LNCAP (cell line): ENCODE measurements at regions not wholly inside any gene's neighbourhood (a gene's known extent, or its start where the extent isn't known, plus 50 kb on each side); places are given as distances from the start of the nearest gene placed in this dataset.

Experiments
- CTCF ChIP-seq: fragments of 450-650 bp; IDR thresholded peaks from 2 replicates; pipeline ENCODE4 v1.5.1; 2017; ENCODE audit warnings: mild to moderate bottlenecking

GRCh38 chr1:214957330-214958137 is 125.0 kb upstream of the KCNK2 start:
- no peak for TF ChIP-seq CTCF

DNA sequence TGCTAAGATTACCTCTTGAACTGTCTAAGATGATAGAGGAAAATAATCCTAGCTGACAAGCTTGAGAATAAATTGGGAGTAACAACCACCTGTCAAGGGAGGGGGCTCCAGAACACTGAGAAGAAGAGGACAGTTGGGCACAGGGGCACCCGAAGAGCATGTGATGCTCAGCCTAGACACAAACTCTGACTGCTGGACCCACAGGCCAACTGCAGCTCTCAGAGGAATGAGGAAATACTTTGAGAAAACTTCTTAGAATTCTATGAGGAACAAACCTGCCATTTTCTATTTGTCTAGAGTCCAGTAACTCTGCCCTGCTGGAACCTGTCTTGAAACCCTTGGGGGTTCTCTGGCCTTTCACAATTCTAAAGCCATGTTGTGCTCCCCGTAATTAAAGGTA is 124.1 kb upstream of the KCNK2 start:
- no peak for TF ChIP-seq CTCF

- no peak for TF ChIP-seq CTCF
Observed at GRCh38 chr1:214966346-214966745, 116.2 kb upstream of the KCNK2 start.

GRCh38 chr1:214967865-214968575 is 114.5 kb upstream of the KCNK2 start:
- TF ChIP-seq CTCF, result no peak

- TF ChIP-seq CTCF, result no peak
Observed at GRCh38 chr1:214970016-214970415, 112.5 kb upstream of the KCNK2 start.

GRCh38 chr1:214971071-214971470 is 111.5 kb upstream of the KCNK2 start:
- no peak for TF ChIP-seq CTCF

GRCh38 chr1:214974002-214974401 is 108.5 kb upstream of the KCNK2 start:
- no peak for TF ChIP-seq CTCF
